K562 (cell line): ENCODE measurements at regions not wholly inside any gene's neighbourhood (a gene's known extent, or its start where the extent isn't known, plus 50 kb on each side); places are given as distances from the start of the nearest gene placed in this dataset.

ENCODE experiments used
- ATAC-seq: fragments of 200-7000 bp; cut with Tn5 transposase; 3 replicates; pipeline ENCODE4 v1.9.1; 2020; ENCODE audit warnings: moderate library complexity
- BruUV-seq: library from RNA; stranded (reverse); fragments of 400-500 nt; replicated peaks from 2 replicates; lab custom pipeline; 2021; lab: Mats Ljungman, UMichigan
- CTCF ChIA-PET: fragments of 300-600 bp; formaldehyde crosslinking; extraction: SDS; loops from one replicate; lab custom pipeline; 2021; ENCODE audit warnings: low intra/inter-chr PET ratio; lab: Yijun Ruan, JAX
- POLR2A ChIA-PET: fragments of 300-600, 350-650 bp; sonication (Branson Sonifier 250); formaldehyde crosslinking; extraction: SDS; loops from one replicate; lab custom pipeline; 2021; ENCODE audit warnings: antibody characterized with exemption, inconsistent platforms; lab: Yijun Ruan, JAX
- DNase-seq, 4 experiments: peaks; one replicate each; pipeline versions ENCODE4 v3.0.0 to v3.0.0-alpha.2; 2011 to 2018; ENCODE audit warnings: low spot score in 3 of 4, mixed read lengths in 3 of 4; ENCODE audit errors: extremely low read depth in 1 of 4
- FAIRE-seq: peaks from 2 replicates; lab custom pipeline; 2011; peaks lifted over from hg19 to GRCh38; lab: Jason Lieb, UNC
- H2AFZ ChIP-seq: 2 replicates; pipeline ENCODE4 v1.6.0; 2011; ENCODE audit warnings: low read depth, low read length, control low read depth, inconsistent platforms
- H3K27ac ChIP-seq: fragments of 200-600 bp; 3 replicates; pipeline ENCODE4 v1.8.0; 2011; ENCODE audit warnings: low read depth, mild to moderate bottlenecking, control low read depth, inconsistent platforms, low read length, moderate library complexity, mixed read lengths; ENCODE audit errors: extremely low read depth
- H3K27me3 ChIP-seq, 2 experiments: fragments of 300-600 bp in 1 of 2; 2 replicates in 1 of 2; 3 replicates in 1 of 2; pipeline versions ENCODE4 v1.6.0 to v1.8.0; 2011; ENCODE audit warnings: inconsistent platforms in 2 of 2, low read length in 2 of 2, mild to moderate bottlenecking in 1 of 2, mixed read lengths in 1 of 2, moderate library complexity in 1 of 2; ENCODE audit not compliant: control insufficient read depth in 2 of 2, insufficient read depth in 2 of 2
- H3K36me3 ChIP-seq: fragments of 300-600 bp; 3 replicates; pipeline ENCODE4 v1.8.0; 2011; ENCODE audit warnings: mild to moderate bottlenecking, low read length, inconsistent platforms; ENCODE audit not compliant: control insufficient read depth, insufficient read depth
- H3K4me1 ChIP-seq, 2 experiments: fragments of 200-600 bp in 1 of 2; replicated peaks in 1 of 2; 2 replicates in 1 of 2; 3 replicates in 1 of 2; pipeline versions ENCODE4 v1.5.1 to v1.8.0; 2011; ENCODE audit warnings: inconsistent platforms in 2 of 2, low read length in 2 of 2, mild to moderate bottlenecking in 1 of 2, mixed read lengths in 1 of 2, moderate library complexity in 1 of 2; ENCODE audit not compliant: control insufficient read depth in 2 of 2, insufficient read depth in 2 of 2
- H3K4me2 ChIP-seq: 2 replicates; pipeline ENCODE4 v1.6.1; 2011; ENCODE audit warnings: low read length, control low read depth, inconsistent platforms, mixed read lengths; ENCODE audit not compliant: insufficient read depth
- H3K4me3 ChIP-seq: fragments of 200-600 bp; sonication (generic), shearing (Covaris generic); 2 replicates; pipeline ENCODE4 v1.5.1; 2016; ENCODE audit warnings: control low read depth, inconsistent platforms
- H3K79me2 ChIP-seq: fragments of 200-600 bp; 3 replicates; pipeline ENCODE4 v1.8.0; 2011; ENCODE audit warnings: low read length, inconsistent platforms; ENCODE audit not compliant: control insufficient read depth, insufficient read depth
- H3K9ac ChIP-seq, 2 experiments: 2 replicates each; pipeline versions ENCODE4 v1.6.0 to v1.6.1; 2011; ENCODE audit warnings: low read depth in 2 of 2, low read length in 2 of 2, control low read depth in 1 of 2, inconsistent platforms in 1 of 2, mild to moderate bottlenecking in 1 of 2, mixed read lengths in 1 of 2; ENCODE audit not compliant: insufficient read depth in 1 of 2
- H3K9me1 ChIP-seq: one replicate; pipeline ENCODE4 v1.6.0; 2011; ENCODE audit warnings: inconsistent platforms, mild to moderate bottlenecking, low read length, moderate library complexity; ENCODE audit not compliant: control insufficient read depth, insufficient read depth
- H3K9me3 ChIP-seq: replicated peaks from 2 replicates; pipeline ENCODE4 v1.5.1; 2011; ENCODE audit warnings: low read depth, low read length, inconsistent platforms; ENCODE audit not compliant: control insufficient read depth, insufficient read depth
- H4K20me1 ChIP-seq: replicated peaks from 2 replicates; pipeline ENCODE4 v1.6.1; 2011; ENCODE audit warnings: low read length, inconsistent platforms, mixed read lengths; ENCODE audit not compliant: control insufficient read depth, insufficient read depth
- FIP1L1 ChIP-seq: fragments of 200-400 bp; formaldehyde crosslinking; IDR thresholded peaks from 2 replicates; pipeline ENCODE4 v1.6.1; 2018; ENCODE audit warnings: mild to moderate bottlenecking, low read depth, low read length; ENCODE audit not compliant: poor library complexity, severe bottlenecking
- PATZ1 ChIP-seq: fragments of 250-450 bp; sonication (Bioruptor Pico); IDR thresholded peaks from 2 replicates; pipeline ENCODE4 v1.5.0; 2020; ENCODE audit warnings: mild to moderate bottlenecking, borderline replicate concordance
- WGBS: fragments of 100-300 bp; shearing (Covaris generic); methylation state at CpG from one replicate; pipeline ENCODE4 v1.1.6; 2016; ENCODE audit warnings: low coverage, mixed read lengths; ENCODE audit not compliant: insufficient coverage; ENCODE audit errors: missing lambda C conversion rate; 5-methylcytosine and 5-hydroxymethylcytosine counted together
- in situ Hi-C: fragments of 300-500 bp; cut with MboI; formaldehyde crosslinking; loops from 4 replicates; pipeline ENCODE4 v1.15.0; 2018; ENCODE audit warnings: inconsistent platforms, mixed read lengths
- intact Hi-C: fragments of 100-400 bp; cut with micrococcal nuclease; formaldehyde crosslinking; loops from 2 replicates; pipeline ENCODE4 v1.14.2; 2022

- ChIA-PET CTCF (no interaction called here), POLR2A (no interaction called here)
- intact Hi-C loops (no loop called here), in situ Hi-C loops (no loop called here)
- 0% methylated on average over 3 of the region's 3 CpGs for WGBS
- Histone ChIP-seq H3K4me2 (no peak overlapping the region), H3K4me1 (no peaks in the 10 kb centered on the region), H3K79me2 (no peaks in the 10 kb centered on the region), H3K27ac (no peak overlapping the region), H3K9me3 (no peaks in the 10 kb centered on the region), H3K9ac (no peak overlapping the region), H3K4me3 (no peak overlapping the region), H3K36me3 (no peaks in the 10 kb centered on the region), H2AFZ (no peak overlapping the region), H3K9me1 (no peaks in the 10 kb centered on the region), H4K20me1 (no peaks in the 10 kb centered on the region), H3K27me3 (no peaks in the 10 kb centered on the region)
- no peak for FAIRE-seq
- DNase-seq: no peak
- no peak for TF ChIP-seq FIP1L1
- no peak for ATAC-seq
- BruUV-seq: no TSS peak
These were observed 87.8 kb downstream of the VCX2 start for GRCh38 chrX:8083286-8083685.

- no peak overlapping the region for H3K27ac ChIP-seq
- CTCF ChIA-PET: no interaction called here
- no peak overlapping the region for H3K4me2 ChIP-seq
- H3K79me2 ChIP-seq: no peaks in the 10 kb centered on the region
- POLR2A ChIA-PET: no interaction called here
- FAIRE-seq: no peak
- H4K20me1 ChIP-seq: no peaks in the 10 kb centered on the region
- no TSS peak for BruUV-seq
- no peak for DNase-seq
- no peak overlapping the region for H3K4me3 ChIP-seq
- TF ChIP-seq PATZ1 (CRISPR knock-in tag): no peak
- TF ChIP-seq, all 486 proteins: peak for 0
- H3K9ac ChIP-seq: no peak overlapping the region
- no peak for ATAC-seq
- H3K36me3 ChIP-seq: no peaks in the 10 kb centered on the region
- H3K27me3 ChIP-seq: no peaks in the 10 kb centered on the region
- intact Hi-C loops (no loop called here), in situ Hi-C loops (no loop called here)
- no peak overlapping the region for H2AFZ ChIP-seq
- H3K9me1 ChIP-seq: no peaks in the 10 kb centered on the region
- H3K9me3 ChIP-seq: no peaks in the 10 kb centered on the region
- H3K4me1 ChIP-seq: no peaks in the 10 kb centered on the region
These were observed 95.4 kb downstream of the VCX2 start for GRCh38 chrX:8075636-8076035.
